Non-pigmented ciliary epithelial cell (primary cell): ENCODE measurements at regions not wholly inside any gene's neighbourhood (a gene's known extent, or its start where the extent isn't known, plus 50 kb on each side); places are given as distances from the start of the nearest gene placed in this dataset.

Source experiments
- DNase-seq: peaks from one replicate; pipeline ENCODE4 v3.0.0-alpha.2; 2010; ENCODE audit warnings: low read depth

DNA sequence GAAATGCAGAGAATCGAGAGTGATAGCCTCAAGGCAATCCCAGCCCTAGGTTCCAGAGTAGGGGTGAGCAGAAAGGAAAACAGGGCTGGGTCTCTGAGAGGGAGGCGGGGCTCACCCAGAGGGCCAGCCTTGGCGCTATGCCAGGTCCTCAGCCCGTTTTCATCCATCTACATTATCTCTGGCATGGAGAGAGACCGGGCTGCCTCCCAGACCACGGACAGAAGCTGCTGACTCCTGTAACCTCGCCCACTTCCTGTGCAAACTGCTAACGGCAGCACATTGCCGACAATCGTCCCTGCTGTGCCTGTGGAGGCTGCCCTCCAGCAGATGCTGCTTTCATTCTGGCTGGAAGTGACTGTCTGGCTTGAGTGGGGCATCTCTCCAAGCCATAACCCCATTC, 569.1 kb downstream of the NPHP4 start:
- no peak for DNase-seq

DNA sequence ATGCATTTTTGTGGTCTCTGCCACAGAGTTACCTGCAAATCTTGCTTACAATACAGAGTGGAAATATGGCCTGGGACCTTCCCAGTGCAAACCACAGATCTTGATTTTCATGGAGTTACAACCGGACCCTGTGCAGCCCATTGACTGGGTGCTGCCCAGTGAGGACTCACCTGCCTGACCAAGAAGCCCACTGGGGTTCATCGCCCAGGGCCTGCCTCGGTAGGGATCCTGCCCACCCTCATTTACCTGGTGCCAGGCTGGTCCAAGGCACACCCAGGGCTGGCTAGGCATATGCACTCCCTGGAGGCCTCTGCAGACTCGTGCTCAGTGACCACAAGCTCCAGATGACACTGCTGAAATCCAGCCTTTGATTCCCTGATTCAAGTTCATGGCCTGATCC, 572.7 kb downstream of the NPHP4 start:
- no peak for DNase-seq

- DNase-seq: no peak
Measured at GRCh38 chr1:5416518-5416917, 575.7 kb downstream of the NPHP4 start.

- DNase-seq: no peak
Measured at GRCh38 chr1:5415606-5416005, 576.6 kb downstream of the NPHP4 start.

DNA sequence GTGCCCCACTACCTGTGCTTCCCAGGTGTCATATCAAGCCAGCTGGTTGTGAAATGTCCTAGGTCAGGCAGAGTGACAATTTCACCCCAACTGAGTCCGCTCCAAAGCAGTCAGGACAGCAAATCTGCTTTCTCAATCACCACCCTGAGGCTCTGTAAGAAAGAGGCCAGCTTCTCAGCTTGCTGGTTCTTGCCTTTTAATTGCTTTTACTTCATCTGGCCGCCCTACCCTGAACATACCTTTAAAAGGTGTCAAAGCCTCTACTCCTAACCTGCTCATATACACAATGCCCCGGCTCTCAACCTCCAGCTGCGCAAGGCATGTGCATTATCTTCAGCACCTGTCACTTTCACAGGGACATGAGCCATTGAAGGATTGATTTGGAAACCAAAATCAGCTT, 581.6 kb downstream of the NPHP4 start:
- no peak for DNase-seq

DNA sequence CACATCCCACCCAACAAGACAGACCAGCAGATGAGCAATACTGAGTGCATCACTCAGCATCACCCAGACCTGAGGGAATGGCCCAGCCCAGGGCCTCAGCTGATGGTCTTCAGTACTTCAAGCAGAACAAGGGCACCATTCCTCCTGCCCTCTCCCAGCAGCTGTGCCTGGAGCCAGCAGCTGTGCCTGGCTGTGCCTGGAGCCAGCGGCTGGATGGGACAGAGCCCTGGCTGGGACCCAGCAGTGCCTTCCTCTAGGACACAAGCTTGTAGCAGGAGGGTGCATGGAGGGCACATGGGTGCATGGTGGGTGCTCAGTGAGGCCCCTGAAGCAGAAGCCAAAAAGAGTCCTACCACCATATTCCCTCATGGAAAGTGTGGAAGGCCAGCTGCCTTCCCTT, 583.8 kb downstream of the NPHP4 start:
- DNase-seq: no peak

GRCh38 chr1:5405263-5405662, 587.0 kb downstream of the NPHP4 start:
- no peak for DNase-seq

DNA sequence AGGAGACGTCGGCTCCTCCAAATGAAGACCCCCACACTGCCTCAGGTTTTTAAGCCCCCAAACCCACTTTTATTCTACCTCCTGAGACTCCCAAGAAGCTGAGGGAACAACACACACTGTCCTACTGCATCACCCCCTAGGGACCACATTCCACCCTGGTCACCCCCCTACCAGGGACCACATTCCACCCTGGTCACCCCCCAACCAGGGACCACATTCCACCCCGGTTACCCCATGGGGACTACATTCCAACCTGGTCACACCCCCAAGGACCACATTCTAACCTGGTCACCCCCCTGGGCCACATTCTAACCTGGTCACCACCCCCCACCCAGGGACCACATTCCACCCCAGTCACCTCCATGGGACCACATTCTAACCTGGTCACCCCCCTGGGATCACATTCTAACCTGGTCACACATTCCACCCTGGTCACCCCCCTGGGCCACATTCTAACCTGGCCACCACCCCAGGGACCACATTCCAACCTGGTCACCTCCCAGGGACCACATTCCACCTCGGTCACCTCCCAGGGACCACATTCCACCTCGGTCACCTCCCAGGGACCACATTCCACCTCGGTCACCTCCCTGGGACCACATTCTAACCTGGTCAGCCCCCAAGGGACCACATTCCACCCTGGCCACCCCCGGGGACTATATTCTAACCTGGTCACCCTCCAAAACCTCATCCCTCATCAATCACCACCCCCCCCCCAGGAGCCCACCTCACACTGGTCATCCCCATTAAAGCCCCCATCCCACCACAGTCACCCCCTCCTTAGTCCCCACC, 587.6 kb downstream of the NPHP4 start:
- DNase-seq: no peak

DNA sequence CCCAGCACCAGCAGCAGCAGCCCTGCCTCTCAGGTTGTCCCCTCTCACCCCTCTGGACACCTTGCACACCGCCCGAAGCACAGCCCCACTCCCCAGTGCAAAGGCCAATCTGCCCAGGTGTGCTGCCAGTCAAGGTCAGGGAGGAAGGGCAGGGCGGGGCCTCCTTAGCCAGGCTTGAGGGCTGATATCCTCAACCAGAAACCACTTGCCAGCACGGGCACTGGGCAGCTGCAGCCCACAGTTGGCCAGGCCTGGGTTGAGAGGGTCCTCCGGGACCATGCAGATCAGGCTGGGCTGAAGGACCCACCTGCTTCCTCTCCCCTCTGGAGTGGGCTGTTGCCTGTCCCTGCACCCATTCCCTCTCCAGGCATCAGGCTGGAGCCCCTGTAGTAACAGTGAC, 588.3 kb downstream of the NPHP4 start:
- DNase-seq: no peak

GRCh38 chr1:5402618-5403017, 589.6 kb downstream of the NPHP4 start:
- no peak for DNase-seq

DNA sequence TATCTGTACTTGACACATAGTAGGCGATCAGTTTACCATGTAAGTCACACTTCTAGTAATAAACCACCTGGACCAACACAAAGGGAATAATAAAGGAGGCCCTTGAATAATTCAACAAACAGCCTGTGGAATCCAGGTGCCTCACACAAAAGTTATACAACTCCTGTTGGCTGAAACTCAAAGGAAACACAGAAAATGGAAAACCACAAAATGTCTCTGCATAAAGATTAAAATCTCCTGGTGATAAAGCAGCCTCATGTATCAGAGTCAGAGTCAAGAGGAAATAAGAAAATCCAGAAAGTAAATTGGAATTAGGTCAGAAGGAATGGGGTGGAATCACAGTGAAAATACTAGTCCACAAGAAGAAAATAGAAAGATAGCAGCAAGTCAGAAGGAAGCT, 592.5 kb downstream of the NPHP4 start:
- DNase-seq: no peak

GRCh38 chr1:5396593-5396992, 595.6 kb downstream of the NPHP4 start:
- DNase-seq: no peak

GRCh38 chr1:5394111-5394510, 598.1 kb downstream of the NPHP4 start:
- no peak for DNase-seq

GRCh38 chr1:5393603-5394002, 598.6 kb downstream of the NPHP4 start:
- no peak for DNase-seq

- DNase-seq: no peak
Measured at GRCh38 chr1:5393146-5393545, 599.1 kb downstream of the NPHP4 start.

- no peak for DNase-seq
Measured at GRCh38 chr1:5391725-5392124, 600.5 kb downstream of the NPHP4 start.

GRCh38 chr1:5390504-5390903, 601.7 kb downstream of the NPHP4 start:
- no peak for DNase-seq

DNA sequence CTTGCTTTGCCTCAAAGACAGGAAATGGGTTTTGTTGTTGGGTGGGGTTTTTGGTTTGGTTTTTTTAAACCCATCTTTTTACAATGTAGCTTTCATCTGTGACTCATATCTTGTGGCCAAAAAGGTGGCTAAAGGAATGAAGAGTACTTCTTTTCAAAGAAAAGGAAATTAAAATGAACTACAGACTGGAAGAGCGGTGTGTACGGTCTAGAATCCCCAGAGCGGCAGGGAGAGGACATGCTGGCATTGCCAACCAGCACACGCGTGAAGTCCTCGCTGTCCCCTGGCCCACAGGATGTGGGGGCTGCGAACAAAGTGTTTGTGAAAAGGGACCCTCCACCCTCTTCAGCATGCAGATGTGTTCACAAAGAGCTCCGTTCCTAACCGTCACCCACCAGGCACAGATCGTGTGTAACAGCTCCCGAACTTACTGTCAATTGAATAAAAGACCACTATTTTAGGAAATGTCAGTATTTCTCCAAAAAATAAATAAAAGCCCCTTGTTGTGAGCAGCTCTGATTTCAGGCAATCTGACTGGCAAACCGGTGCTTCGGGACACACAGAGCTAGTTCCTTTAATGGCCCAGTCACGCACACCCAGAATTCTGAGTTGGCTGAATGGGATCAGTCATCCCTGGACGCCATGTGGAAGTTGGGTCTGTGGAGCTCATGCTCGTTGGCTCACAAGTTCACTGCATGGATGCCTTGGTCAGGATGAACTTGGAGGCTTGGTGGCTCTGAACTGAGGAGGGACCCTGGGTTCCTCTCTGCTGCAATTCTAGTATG, 602.9 kb downstream of the NPHP4 start:
- no peak for DNase-seq

GRCh38 chr1:5388622-5389021, 603.6 kb downstream of the NPHP4 start:
- no peak for DNase-seq

- DNase-seq: no peak
Measured at GRCh38 chr1:5386371-5386770, 605.9 kb downstream of the NPHP4 start.

- DNase-seq: no peak
Measured at GRCh38 chr1:5385956-5386355, 606.3 kb downstream of the NPHP4 start.

- no peak for DNase-seq
Measured at GRCh38 chr1:5385096-5385799, 607.0 kb downstream of the NPHP4 start.

DNA sequence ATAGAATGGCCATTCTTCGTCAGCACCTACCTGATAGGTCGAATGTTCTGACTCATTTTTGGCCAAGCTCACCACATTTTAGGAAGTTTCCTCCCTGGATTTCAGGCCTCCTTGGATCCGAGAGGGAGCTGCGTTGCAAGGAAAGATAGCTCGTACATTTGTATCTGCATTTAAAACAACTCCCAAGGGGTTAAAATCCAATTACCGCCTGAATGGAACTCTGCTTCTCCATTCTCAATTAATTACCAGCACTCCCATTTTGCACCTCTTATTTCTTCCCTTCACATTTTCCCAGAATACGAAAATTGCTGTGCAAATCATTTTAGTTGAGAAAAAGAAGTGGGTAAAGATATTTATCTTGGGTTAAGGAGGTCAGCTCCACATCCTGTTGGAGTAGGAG, 610.7 kb downstream of the NPHP4 start:
- DNase-seq: no peak
